ENCODE measurements at regions not wholly inside any gene's neighbourhood (a gene's known extent, or its start where the extent isn't known, plus 50 kb on each side); places are given as distances from the start of the nearest gene placed in this dataset.

DNA sequence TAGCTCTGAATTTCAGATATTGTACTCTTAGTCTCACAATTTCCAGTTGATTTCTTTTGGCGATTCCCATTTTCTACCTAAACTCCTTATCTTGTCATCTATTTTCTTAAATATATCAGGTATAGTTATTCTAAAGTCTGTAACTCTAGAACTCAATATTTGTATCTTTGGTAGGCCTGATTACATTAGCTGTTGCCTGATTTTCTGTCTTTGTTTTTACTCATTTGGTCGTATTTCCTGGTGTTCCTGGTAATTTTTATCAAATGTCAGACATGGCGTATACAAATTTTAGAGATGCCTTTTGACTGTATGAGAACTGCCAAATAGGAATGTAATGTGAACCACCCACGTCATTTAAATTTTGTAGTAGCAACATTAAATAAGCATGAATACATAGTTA, 266.7 kb downstream of the ZNF536 start:
- Histone ChIP-seq H3K27me3 (replicated peaks; ENCODE audit: insufficient read depth, low read length) (peaks cover 35% of the 10 kb centered on the region), H2AFZ (ENCODE audit: low read length) (no peak overlapping the region), H3K9ac (ENCODE audit: low read length) (no peak overlapping the region), H3K27ac (ENCODE audit: low read length) (no peak overlapping the region), H3F3A (ENCODE audit: insufficient read depth, low read length) (no peaks in the 10 kb centered on the region), H3K9me2 (replicated peaks; ENCODE audit: insufficient read depth, low read length) (no peaks in the 10 kb centered on the region), H3K4me3 (ENCODE audit: low read length) (no peak overlapping the region), H3K4me1 (ENCODE audit: low read length) (no peaks in the 10 kb centered on the region), H3K79me2 (ENCODE audit: low read length) (no peaks in the 10 kb centered on the region), H3K36me3 (replicated peaks; ENCODE audit: insufficient read depth, low read length) (no peaks in the 10 kb centered on the region), H4K20me1 (ENCODE audit: insufficient read depth, low read length) (no peaks in the 10 kb centered on the region), H3K4me2 (ENCODE audit: low read depth, low read length) (no peak overlapping the region), H3K9me3 (replicated peaks; ENCODE audit: insufficient read depth, low read length) (no peaks in the 10 kb centered on the region)
- DNase-seq = no peak
- no peak for TF ChIP-seq EZH2phosphoT487 (IDR thresholded peaks at IDR 0.05; ENCODE audit: low read length)
- TF ChIP-seq, protein P1, sequence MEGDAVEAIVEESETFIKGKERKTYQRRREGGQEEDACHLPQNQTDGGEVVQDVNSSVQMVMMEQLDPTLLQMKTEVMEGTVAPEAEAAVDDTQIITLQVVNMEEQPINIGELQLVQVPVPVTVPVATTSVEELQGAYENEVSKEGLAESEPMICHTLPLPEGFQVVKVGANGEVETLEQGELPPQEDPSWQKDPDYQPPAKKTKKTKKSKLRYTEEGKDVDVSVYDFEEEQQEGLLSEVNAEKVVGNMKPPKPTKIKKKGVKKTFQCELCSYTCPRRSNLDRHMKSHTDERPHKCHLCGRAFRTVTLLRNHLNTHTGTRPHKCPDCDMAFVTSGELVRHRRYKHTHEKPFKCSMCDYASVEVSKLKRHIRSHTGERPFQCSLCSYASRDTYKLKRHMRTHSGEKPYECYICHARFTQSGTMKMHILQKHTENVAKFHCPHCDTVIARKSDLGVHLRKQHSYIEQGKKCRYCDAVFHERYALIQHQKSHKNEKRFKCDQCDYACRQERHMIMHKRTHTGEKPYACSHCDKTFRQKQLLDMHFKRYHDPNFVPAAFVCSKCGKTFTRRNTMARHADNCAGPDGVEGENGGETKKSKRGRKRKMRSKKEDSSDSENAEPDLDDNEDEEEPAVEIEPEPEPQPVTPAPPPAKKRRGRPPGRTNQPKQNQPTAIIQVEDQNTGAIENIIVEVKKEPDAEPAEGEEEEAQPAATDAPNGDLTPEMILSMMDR (IDR thresholded peaks at IDR 0.05; ENCODE audit: low read length) = no peak
- TF ChIP-seq EZH2 (optimal IDR thresholded peaks at IDR 0.05; ENCODE audit: low read depth, low read length) = no peak

DNA sequence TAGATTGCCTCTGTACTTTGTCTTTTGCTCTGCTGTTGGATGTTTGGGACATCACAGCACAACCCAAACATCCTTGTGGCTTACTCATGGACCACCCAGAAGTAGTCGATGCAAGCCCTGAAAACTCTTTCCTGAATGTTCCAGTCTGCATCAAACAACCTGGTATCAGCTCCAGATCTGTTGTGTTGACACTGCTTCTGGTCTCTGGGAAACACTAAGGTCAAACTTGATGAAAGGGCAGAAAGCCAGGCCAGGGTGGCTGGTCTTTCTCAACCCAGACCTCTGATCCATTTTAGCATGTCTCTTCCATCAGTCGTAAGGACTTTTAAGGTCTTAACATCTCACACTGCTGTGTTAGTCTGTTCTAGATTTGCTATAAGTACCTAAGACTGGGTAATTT, 265.7 kb downstream of the ZNF536 start:
- Histone ChIP-seq H3K9ac (ENCODE audit: low read length) (no peak overlapping the region), H3K4me1 (ENCODE audit: low read length) (no peaks in the 10 kb centered on the region), H3K79me2 (ENCODE audit: low read length) (no peaks in the 10 kb centered on the region), H4K20me1 (ENCODE audit: insufficient read depth, low read length) (no peaks in the 10 kb centered on the region), H3K27ac (ENCODE audit: low read length) (no peak overlapping the region), H3K4me3 (ENCODE audit: low read length) (no peak overlapping the region), H3K9me3 (replicated peaks; ENCODE audit: insufficient read depth, low read length) (no peaks in the 10 kb centered on the region), H3K4me2 (ENCODE audit: low read depth, low read length) (no peak overlapping the region), H3K36me3 (replicated peaks; ENCODE audit: insufficient read depth, low read length) (no peaks in the 10 kb centered on the region), H3F3A (ENCODE audit: insufficient read depth, low read length) (no peaks in the 10 kb centered on the region), H2AFZ (ENCODE audit: low read length) (no peak overlapping the region), H3K9me2 (replicated peaks; ENCODE audit: insufficient read depth, low read length) (no peaks in the 10 kb centered on the region), H3K27me3 (replicated peaks; ENCODE audit: insufficient read depth, low read length) (peaks cover 25% of the 10 kb centered on the region)
- no peak for DNase-seq
- no peak for TF ChIP-seq EZH2 (optimal IDR thresholded peaks at IDR 0.05; ENCODE audit: low read depth, low read length)
- TF ChIP-seq, protein P1 (IDR thresholded peaks at IDR 0.05; ENCODE audit: low read length) = no peak
- no peak for TF ChIP-seq EZH2phosphoT487 (IDR thresholded peaks at IDR 0.05; ENCODE audit: low read length)

DNA sequence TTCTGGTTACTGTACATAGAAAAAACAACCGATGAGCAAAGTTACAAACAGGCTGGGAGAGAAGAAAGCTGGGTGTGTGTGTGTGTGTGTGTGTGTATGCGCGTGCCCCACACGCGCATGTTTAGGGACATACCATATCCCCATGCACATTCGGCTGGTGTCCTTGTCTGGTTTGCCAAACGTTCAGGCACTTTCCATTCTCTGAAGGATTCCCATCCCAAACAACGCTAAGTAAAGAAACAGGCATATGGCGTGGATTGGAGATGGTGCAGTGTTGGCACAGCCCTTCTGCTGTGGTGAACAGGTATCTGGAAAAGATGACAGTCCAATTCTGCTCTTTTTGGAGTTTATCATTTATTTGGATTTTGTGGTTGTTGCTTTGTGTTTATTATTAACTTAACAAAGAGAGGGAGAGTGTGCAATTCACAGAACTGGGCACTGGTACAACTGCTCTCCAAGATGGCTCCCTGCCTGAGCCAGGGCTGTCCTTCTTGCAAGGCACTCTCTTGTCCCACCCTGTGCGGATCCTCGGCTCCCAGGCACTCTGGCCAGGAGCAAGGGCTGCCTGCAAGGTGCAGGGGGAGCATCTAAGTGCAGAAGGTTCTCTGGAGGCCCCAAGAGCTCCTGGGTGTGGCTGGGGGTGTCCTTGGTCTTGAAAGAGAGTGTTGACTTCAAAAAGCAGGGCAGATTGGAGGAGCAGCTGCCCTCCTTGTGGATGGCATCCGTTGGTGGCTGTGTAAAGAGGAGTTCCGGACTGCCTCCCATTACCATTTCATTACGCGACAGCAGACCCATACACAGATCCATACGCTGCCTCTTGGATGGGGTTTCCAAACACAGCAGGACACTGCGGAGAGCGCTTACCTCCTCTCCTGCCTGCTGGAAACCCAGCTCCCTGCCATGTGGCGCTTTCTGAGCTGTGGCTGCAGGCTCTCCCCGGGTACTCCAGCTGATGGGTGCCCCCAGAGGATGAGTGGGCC, 263.1 kb downstream of the ZNF536 start:
- TF ChIP-seq EZH2 (optimal IDR thresholded peaks at IDR 0.05; ENCODE audit: low read depth, low read length) (no peak), EZH2phosphoT487 (IDR thresholded peaks at IDR 0.05; ENCODE audit: low read length) (no peak)
- TF ChIP-seq, protein P1 (IDR thresholded peaks at IDR 0.05; ENCODE audit: low read length) = no peak
- no peak for DNase-seq
- no peak overlapping the region for H3K27ac ChIP-seq (ENCODE audit: low read length)
- H3K4me1 ChIP-seq (ENCODE audit: low read length) = no peaks in the 10 kb centered on the region
- H4K20me1 ChIP-seq (ENCODE audit: insufficient read depth, low read length) = no peaks in the 10 kb centered on the region
- no peaks in the 10 kb centered on the region for H3K36me3 ChIP-seq (replicated peaks; ENCODE audit: insufficient read depth, low read length)
- no peaks in the 10 kb centered on the region for H3F3A ChIP-seq (ENCODE audit: insufficient read depth, low read length)
- no peak overlapping the region for H3K4me3 ChIP-seq (ENCODE audit: low read length)
- H3K79me2 ChIP-seq (ENCODE audit: low read length) = no peaks in the 10 kb centered on the region
- no peaks in the 10 kb centered on the region for H3K9me3 ChIP-seq (replicated peaks; ENCODE audit: insufficient read depth, low read length)
- H3K27me3 ChIP-seq (replicated peaks; ENCODE audit: insufficient read depth, low read length) = peaks cover 21% of the 10 kb centered on the region
- no peaks in the 10 kb centered on the region for H3K9me2 ChIP-seq (replicated peaks; ENCODE audit: insufficient read depth, low read length)
- no peak overlapping the region for H3K4me2 ChIP-seq (ENCODE audit: low read depth, low read length)
- H3K9ac ChIP-seq (ENCODE audit: low read length) = no peak overlapping the region
- H2AFZ ChIP-seq (ENCODE audit: low read length) = no peak overlapping the region

Data from MM.1S (cell line).